ENCODE measurements at regions not wholly inside any gene's neighbourhood (a gene's known extent, or its start where the extent isn't known, plus 50 kb on each side); places are given as distances from the start of the nearest gene placed in this dataset.

- TF ChIP-seq FOXA1 (IDR thresholded peaks at IDR 0.05) (no peak), ZNF384 (IDR thresholded peaks at IDR 0.05) (no peak), SP1 (IDR thresholded peaks at IDR 0.05) (no peak), HDGF (IDR thresholded peaks at IDR 0.05; ENCODE audit: borderline replicate concordance) (no peak), BHLHE40 (IDR thresholded peaks at IDR 0.05; ENCODE audit: borderline replicate concordance) (no peak), ELF4 (IDR thresholded peaks at IDR 0.05) (no peak), CTBP1 (IDR thresholded peaks at IDR 0.05; ENCODE audit: borderline replicate concordance) (no peak), ARNT (IDR thresholded peaks at IDR 0.05) (no peak), FOXM1 (IDR thresholded peaks at IDR 0.05; ENCODE audit: borderline replicate concordance) (no peak), TARDBP (IDR thresholded peaks at IDR 0.05) (no peak)
Measured at GRCh38 chr16:66165879-66166278, 200.6 kb upstream of the CDH5 start.

Measured in HEK293T (cell line).